ENCODE measurements at regions not wholly inside any gene's neighbourhood (a gene's known extent, or its start where the extent isn't known, plus 50 kb on each side); places are given as distances from the start of the nearest gene placed in this dataset.

GRCh38 chr4:110793890-110794554, 171.1 kb upstream of the PITX2 start:
- no peak for TF ChIP-seq EZH2 (IDR thresholded peaks at IDR 0.05; ENCODE audit: borderline replicate concordance, low read depth, low read length, severe bottlenecking)
- TF ChIP-seq POLR2A (IDR thresholded peaks at IDR 0.05; ENCODE audit: low read depth, low read length): no peak
- TF ChIP-seq, protein P1, sequence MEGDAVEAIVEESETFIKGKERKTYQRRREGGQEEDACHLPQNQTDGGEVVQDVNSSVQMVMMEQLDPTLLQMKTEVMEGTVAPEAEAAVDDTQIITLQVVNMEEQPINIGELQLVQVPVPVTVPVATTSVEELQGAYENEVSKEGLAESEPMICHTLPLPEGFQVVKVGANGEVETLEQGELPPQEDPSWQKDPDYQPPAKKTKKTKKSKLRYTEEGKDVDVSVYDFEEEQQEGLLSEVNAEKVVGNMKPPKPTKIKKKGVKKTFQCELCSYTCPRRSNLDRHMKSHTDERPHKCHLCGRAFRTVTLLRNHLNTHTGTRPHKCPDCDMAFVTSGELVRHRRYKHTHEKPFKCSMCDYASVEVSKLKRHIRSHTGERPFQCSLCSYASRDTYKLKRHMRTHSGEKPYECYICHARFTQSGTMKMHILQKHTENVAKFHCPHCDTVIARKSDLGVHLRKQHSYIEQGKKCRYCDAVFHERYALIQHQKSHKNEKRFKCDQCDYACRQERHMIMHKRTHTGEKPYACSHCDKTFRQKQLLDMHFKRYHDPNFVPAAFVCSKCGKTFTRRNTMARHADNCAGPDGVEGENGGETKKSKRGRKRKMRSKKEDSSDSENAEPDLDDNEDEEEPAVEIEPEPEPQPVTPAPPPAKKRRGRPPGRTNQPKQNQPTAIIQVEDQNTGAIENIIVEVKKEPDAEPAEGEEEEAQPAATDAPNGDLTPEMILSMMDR (IDR thresholded peaks at IDR 0.05; ENCODE audit: extremely low read depth in 1 of 2, insufficient read depth in 1 of 2, low read depth in 1 of 2, low read length in 2 of 2): no peak
- TF ChIP-seq POLR2AphosphoS5 (IDR thresholded peaks at IDR 0.05; ENCODE audit: insufficient read depth, low read depth, low read length): no peak

All from endothelial cell of umbilical vein (primary cell).